ENCODE measurements at regions not wholly inside any gene's neighbourhood (a gene's known extent, or its start where the extent isn't known, plus 50 kb on each side); places are given as distances from the start of the nearest gene placed in this dataset.
"Not testable (repeated sequence)": the region's sequence is repeated elsewhere in the genome, so short reads cannot be mapped to it uniquely, and the experiment has no call there.

DNA sequence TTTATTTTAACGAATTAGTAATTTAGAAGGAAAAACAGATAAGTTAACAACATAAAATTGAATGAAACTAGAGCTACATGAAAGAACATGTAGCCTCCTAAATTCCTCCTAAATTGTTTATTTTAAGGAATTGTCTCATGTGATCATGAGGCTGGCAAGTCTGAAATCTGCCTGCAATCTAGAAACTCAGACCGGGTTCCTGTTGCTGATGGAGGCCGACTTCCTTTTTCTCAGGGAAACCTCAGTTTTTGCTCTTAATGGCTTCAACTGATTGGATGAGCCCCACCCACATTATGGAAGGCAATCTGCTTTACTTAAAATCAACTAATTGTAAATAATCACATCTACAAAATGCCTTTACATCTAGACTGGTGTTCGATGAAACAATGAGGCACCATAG lies 205.0 kb upstream of the ADRA1D start:
- no peak for DNase-seq
- intact Hi-C loops (cut with DNase I), result no loop called here

- intact Hi-C loops (cut with DNase I), result no loop called here
- no peak for DNase-seq
Observed at GRCh38 chr20:4453359-4453758, 204.3 kb upstream of the ADRA1D start.

DNA sequence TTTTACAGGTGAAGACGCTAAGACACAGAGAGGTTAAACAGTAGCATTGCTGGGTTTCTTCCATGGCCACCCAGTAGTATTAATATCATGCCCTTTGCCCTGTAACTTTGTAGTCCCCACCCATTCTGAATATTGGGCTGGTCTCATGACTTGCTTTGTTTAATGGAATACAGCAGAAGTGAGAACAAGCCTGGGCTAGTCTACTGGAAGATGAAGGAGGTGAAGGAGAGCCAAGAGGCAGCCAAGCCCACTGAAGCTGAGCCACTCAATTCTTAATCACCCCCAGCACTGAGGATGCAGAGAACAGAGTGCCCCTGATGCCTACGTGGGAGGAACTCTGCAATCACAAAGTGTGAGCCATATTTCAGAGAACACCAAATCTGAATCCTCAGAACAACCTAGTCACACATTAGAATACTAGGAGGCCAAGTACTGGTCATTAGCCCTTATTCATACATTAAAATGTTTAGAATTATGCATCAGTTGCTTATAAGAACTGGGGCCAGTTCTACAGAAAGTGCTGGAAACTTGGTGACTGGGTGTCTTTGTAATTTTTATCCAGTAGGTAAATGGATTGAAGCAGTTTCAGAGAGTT lies 202.5 kb upstream of the ADRA1D start:
- intact Hi-C loops (cut with DNase I), result no loop called here
- DNase-seq, result no peak

DNA sequence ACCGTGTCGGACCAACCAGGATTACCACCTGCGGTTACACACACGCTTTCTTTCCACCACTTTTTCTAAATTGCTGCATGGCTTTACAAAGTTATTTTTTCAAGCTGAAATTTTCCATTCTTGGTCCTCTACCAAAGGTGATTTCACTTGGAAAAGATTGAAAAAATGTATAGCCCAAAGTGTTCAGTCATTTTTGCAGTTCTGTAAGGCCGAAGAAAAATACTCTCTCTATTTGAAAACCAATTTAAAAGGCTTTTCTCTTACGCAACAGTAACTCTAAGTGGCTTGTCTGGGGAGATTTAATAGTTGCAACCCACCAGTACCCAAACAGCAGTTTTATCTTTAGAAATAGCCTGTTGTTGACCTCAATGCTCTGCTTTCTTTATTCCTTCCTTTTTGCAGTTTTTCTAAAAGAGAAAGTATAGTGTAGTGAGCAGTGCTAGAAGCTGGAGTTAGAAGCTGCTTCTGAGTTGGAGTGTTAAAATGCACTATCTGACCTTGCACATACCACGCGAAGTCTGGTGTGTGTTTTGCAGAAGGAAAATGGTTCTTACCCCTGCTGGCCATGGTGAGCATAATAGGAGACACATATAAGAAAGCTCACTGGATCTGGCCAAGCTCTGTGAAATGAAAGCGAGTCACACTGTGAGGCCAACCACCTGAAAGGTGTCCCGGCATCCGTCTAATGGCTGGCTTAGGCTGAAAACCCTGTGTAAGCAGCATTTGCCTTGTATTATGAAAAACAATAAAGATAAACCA lies 201.0 kb upstream of the ADRA1D start:
- intact Hi-C loops (cut with DNase I), result no loop called here
- no peak for DNase-seq

- DNase-seq, result no peak
- intact Hi-C loops (cut with DNase I), result no loop called here
Observed at GRCh38 chr20:4445784-4446183, 196.7 kb upstream of the ADRA1D start.

DNA sequence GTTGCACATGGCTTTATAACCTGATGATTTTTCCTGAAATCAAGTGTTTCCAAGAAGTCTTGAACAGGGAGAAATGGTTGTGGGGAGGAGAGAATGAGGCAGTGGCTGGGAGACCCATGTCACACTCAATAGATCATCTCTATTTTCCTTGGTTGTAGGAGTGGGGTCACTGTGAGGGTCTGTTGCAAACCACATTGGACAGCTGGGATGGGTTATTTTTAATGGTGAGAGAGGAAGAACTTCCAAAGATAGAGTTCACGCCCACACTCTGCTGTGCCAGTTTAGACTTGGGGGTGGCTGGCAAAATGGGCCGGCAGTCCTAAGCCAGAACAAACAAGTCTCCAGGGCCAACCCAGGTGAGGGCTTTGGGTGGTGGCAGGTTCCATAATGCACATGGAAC lies 196.2 kb upstream of the ADRA1D start:
- no peak for DNase-seq
- intact Hi-C loops (cut with DNase I), result no loop called here

- intact Hi-C loops (cut with DNase I), result no loop called here
- no peak for DNase-seq
Observed at GRCh38 chr20:4444404-4444803, 195.3 kb upstream of the ADRA1D start.

- DNase-seq, result no peak
- intact Hi-C loops (cut with DNase I), result no loop called here
Observed at GRCh38 chr20:4443016-4443415, 193.9 kb upstream of the ADRA1D start.

GRCh38 chr20:4441871-4442270 lies 192.8 kb upstream of the ADRA1D start:
- no peak for DNase-seq
- intact Hi-C loops (cut with DNase I), result no loop called here

DNA sequence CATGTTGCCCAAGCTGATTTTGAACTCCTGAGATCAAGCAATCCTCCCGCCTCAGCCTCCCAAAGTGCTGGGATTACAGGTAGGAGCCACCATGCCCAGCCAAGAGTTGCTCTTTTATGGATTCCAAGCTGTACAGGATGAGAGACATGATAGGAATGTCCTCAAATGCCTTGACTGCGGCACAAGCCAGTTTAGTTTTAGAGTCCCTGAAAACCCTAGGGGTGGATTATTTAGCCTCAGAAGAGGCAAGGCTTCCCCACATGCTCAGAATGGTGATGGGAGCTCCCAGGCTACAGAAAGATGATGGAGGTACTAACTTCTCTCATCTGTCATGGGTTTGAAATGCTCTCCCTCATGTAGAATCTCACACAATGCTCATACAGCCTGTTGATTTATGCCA lies 192.1 kb upstream of the ADRA1D start:
- intact Hi-C loops (cut with DNase I), result no loop called here
- DNase-seq, result no peak

- no peak for DNase-seq
- intact Hi-C loops (cut with DNase I), result no loop called here
Observed at GRCh38 chr20:4439461-4439860, 190.4 kb upstream of the ADRA1D start.

- intact Hi-C loops (cut with DNase I), result no loop called here
- DNase-seq, result no peak
Observed at GRCh38 chr20:4437131-4437530, 188.0 kb upstream of the ADRA1D start.

GRCh38 chr20:4435671-4436455 lies 186.8 kb upstream of the ADRA1D start:
- no peak for DNase-seq
- intact Hi-C loops (cut with DNase I), result no loop called here

DNA sequence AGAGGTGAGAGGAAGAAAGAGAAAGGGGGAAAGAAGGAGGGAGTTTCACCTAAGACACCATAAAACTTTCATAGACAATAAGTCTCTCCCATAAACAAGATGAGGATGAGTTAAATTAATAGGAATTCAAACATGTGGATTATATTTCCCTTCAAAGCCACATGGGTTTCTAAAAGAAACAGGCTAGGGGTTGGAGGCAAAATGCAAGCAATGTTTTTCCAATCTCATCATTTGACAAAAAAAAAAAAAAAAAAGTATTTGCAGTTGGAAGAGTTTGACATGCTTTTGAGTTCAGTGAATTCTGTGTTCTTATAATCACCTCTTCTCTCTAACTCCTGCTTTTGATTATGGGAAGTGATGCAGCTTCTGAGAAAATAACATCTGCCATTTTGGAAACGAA lies 186.1 kb upstream of the ADRA1D start:
- no peak for DNase-seq

GRCh38 chr20:4434681-4435080 lies 185.6 kb upstream of the ADRA1D start:
- no peak for DNase-seq
- intact Hi-C loops (cut with DNase I), result no loop called here

More for the DNA sequence above, 186.1 kb upstream of the ADRA1D start:
- intact Hi-C loops (cut with DNase I), result no loop called here

DNA sequence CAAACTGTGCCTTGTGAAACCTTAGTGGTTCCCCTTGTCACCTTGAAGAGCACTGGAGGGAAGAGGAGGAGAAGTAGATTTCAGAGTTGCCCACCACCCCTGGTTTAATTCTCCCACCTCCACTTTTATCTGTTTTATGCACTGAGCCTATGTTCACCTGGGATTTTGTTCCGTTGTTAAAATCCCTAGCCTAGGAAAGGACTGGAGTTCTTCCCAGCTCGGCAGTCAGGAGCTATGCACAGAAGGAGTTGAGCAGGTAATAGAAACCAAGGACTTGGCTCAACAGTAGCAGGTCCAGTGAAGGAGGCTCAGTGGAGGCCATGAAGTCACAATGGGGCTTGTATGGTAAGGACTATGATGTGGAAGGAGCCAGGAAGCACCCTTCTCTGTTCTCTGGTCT lies 182.4 kb upstream of the ADRA1D start:
- DNase-seq, result no peak

DNA sequence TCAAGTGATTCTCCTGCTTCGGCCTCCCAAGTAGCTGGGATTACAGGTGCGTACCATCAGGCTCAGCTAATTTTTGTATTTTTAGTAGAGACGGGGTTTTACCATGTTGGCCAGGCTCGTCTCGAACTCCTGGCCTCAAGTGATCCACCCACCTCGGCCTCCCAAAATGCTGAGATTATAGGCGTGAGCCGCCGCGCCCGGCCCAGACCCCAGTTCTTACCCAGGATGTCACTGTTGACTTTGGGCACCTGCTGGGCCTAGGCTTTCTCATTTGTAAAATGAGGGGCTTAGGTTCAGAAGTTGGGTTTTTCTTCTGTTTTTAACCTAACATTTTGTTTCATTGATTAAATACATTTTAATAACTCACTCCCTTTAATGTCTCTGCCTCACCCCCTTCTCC lies 181.7 kb upstream of the ADRA1D start:
- DNase-seq; intact Hi-C loops (cut with DNase I): not testable (repeated sequence)

More for the DNA sequence above, 182.4 kb upstream of the ADRA1D start:
- intact Hi-C loops (cut with DNase I), result no loop called here

DNA sequence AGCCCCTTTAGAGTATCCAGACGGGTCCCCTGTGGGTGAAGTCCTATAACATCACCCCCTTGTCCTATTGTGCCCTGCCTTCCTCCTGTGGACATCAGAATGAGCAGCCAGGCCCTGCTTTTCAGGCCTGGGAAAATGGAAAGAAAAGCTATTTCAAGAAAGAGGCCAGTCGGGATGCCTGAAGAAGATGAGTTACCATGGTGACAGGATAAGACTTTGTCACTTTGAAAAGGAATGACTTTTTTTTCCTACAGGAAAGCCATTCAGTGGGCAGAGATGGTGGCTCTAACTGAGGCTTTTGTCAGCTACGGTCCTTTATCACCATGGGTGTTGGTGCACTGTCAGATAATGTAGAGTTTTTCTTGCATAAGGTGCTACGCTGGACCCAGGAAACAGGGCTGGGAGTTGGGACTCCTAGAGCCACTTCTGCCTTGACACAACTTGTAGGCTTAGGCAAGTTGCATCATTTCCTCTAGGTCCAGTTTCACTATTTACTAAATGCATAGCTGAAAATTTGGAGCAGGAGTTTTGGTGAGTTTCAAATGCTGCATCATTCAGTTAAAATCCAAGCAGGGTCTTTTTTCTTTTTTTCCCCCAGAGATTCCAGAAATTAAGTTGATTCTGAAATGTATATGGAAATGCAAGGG lies 179.0 kb upstream of the ADRA1D start:
- intact Hi-C loops (cut with DNase I), result no loop called here
- DNase-seq, result no peak

- DNase-seq, result no peak
- intact Hi-C loops (cut with DNase I), result no loop called here
Observed at GRCh38 chr20:4418141-4418540, 169.1 kb upstream of the ADRA1D start.

- DNase-seq, result no peak
- intact Hi-C loops (cut with DNase I), result no loop called here
Observed at GRCh38 chr20:4415281-4415680, 166.2 kb upstream of the ADRA1D start.

Measured in head of caudate nucleus (tissue), 42 donors.